GM21447 (cell line): ENCODE measurements at regions not wholly inside any gene's neighbourhood (a gene's known extent, or its start where the extent isn't known, plus 50 kb on each side); places are given as distances from the start of the nearest gene placed in this dataset.

ENCODE experiments used
- ATAC-seq: cut with Tn5 transposase; IDR thresholded peaks from one replicate; pipeline ENCODE4 v1.9.1; 2021; ENCODE audit not compliant: unreplicated experiment

DNA sequence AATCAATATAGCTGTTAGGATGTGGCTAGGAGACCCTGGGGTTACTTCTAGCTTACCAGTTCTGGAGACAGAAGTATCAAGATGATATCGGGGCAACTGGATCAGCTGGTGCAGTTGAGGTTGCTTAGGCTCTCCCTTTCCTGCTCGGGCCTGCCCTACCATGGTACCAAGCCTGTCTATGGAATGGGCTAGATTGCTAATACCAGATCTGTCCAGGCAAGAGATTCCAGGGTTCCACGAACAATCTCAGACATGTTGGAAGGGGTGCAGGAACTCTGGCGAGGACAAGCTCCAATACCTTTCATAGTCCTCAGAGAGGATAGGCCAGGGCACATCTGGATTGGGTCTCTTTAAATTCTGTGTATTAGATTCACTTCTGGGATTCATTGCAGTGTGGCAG lies 53.8 kb downstream of the ADM start:
- no peak for ATAC-seq

DNA sequence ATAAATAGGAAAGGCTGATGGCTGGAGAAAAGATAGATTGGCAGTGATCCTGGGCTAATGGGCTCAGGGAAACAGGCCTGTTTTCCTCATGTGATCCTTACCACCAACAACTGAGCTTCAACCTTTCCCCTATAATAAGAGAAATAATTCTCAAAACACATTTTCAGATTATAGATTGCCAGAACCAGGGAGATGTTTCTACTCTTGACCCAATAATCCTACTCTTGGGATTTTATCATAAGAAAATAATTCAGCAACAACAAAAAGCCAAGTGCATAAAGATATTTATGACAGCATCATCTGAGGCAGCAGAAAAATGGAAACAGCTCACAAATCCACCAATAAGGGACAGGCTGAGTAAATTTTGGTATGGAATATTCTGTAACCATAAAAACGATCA lies 54.3 kb downstream of the ADM start:
- ATAC-seq, result no peak

DNA sequence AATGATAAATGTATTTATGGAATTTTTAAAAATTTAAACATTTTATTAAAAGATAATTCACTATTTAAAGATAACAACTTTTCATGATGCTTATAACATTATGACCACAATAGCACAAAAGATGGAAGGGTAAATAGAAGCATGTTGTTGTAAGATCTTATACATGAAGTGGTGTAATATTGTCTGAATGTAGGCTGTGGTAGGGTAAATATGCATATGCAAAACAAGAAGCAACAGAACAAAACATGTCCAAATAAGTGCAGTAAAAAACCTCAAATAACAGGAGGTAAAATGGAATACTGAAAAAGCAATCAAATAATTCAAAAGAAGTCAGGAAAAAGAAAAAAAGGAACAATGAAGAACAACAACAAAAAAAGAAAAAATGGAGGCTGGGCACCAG lies 56.0 kb downstream of the ADM start:
- no peak for ATAC-seq

DNA sequence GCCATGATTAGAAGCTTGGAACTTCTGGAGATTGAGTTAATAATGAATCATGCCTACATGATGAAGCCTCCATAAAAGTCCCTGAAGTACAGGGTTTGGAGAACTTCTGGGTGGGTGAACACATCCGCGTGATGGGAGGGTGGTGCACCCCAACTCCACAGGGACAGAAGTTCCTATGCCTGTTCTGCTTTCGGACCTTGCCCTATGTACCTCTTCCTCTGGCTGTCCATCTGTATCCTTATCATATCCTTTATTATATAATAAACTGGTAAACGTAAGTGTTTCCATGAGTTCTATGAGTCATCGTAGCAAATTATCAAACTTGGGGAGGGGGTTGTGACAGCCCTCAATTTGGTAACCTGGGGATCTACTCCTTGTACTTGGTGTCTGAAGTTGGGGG lies 60.2 kb downstream of the ADM start:
- no peak for ATAC-seq

DNA sequence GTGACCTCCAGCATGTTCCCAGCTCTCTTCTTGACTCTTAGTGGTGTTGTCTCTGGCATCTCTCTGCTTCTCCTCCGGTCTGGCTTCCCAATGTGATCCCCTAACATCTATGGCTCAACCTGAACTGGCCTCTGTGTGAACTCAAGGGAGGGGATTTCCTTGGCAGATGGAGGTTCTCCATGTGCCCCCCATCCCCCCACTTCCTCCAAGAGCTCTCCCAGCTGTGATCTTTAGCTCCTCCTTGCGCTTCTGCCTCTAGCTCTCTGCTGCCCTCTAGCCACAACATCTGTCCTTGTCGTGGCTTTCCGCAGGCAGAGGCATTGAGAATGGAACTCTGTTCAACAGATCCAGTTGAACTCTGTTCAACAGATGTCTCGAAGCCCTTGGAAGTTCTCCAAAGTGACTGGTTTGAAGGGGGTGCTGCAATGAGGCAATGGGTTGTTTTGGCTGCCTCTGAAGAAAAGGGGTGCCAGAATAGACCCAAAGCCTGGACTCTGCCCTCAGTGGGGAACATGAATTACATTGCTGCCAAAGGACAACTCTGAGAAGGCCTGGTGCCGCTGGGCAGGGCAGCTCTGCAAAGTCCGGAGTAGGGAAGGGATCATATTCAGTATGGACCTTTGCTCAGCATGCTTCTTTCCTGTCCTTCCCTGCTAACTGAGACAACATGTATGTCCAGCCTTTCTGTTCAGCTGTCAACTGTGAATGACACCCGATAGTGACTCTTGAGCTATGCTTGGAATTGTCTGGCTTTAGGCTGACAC lies 61.9 kb downstream of the ADM start:
- ATAC-seq, result peak; percentile 88

DNA sequence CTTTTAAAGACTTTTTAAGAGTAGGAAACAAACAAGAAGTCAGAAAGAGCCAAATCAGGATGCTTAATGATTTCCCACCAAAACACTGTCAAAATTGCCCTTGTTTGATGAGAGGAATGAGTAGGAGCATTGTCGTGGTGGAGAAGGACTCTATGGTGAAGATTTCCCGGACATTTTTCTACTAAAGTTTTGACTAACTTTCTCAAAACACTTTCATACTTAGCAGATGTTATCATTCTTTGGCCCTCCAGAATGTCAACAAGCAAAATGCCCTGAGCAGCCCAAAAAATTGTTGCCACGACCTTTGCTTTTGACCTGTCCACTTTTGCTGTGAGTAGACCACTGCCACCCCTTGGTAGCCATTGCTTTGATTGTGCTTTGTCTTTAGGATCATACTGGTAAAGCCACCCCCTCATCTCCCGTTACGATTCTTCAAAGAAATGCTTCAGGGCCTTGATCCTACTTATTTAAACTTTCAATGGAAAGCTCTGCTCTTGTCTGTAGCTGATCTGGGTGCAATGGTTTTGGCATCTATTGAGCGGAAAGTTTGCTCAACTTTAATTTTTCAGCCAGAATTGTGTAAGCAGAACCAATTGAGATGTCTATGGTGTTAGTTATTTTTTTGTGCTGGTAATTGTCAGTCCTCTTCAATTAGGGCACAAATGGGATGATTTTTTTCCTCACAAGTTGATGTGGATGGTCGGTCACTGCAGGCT lies 67.2 kb downstream of the ADM start:
- no peak for ATAC-seq

DNA sequence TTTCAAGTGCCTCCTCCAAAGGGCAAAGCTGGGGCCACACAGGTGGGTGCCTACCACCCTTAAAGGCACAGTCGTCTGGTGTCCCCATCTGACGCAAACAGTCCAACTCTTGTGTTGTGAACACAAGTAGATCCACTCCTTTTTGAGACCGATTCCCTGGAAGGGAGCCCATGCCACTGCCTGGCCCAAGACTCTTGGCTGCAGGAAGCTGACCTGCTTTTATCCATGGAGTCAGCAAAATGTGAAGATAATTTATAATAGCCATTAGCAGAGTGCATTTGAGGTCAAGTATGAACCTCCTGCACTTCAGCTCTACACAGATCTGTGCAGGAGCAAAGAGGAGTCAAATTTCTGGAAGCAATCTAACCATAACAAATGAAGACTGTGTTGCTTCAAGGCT lies 68.5 kb downstream of the ADM start:
- no peak for ATAC-seq

DNA sequence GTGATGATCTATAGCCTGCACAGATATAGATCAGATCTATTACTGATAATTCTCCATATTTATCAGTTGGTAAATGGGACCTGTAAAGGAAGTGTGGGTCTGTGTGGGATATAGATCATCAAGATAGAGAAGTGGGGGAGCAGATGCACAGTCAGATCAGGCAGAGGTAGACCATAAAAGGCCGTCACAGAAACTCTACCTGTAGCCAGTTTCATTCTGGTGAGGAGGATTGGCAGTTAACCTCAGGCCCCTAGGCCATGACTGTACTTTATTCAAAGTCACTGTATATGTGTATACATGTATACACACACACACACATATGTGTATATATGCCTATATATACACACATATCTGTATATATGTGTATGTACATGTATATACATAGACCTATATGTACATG lies 69.1 kb downstream of the ADM start:
- ATAC-seq, result no peak

DNA sequence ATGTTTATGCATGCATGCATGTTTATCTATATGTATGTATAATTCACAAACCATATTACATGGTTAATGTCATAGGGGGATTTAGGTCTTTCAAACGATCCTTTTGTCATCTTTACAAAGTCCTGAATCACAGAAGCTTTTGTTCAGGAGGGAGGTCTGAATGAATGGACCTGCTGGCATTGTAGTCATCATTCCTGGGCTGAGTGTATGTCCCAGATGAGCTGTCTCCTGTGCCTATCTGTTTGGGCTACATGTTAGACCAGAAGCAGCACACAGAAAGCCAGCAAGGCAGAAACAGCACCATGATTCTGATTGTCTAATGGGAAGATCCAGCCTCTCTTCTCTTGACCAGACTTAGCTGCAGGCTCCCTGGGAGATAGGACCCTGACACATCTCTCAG lies 69.5 kb downstream of the ADM start:
- ATAC-seq, result no peak

DNA sequence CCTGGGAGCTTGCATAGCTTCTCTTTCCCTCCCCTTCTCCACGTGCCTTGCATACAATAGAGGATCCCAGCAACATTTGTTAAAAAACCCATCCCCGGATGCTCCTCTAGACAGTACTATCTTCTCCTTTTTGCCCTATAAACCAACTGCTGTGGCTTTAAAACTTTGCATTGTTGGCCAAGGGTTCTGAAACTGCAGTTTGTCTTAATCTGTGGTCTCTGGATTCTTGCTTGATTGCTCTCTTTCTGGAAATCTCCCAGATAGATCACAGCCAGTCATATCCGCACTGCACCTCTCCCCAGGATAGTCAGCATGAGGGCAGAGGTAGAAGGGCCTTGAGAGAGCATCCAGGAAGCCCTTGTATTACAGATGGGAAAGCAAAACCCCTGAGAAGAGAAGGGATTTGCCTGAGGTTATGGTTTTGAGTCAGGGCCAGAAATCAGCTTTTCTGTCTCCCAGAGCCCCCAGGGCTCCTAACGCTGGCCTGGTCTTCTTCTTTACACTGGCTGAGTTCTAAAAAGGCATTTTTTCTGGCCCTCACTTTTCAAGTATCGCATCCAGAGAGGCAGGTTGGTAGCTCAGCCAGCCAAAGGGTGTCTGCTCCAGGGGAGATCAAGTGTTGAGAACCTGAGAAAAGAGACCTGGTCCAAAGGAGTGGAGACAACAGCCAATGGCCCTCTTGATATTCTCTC lies 70.6 kb downstream of the ADM start:
- no peak for ATAC-seq

DNA sequence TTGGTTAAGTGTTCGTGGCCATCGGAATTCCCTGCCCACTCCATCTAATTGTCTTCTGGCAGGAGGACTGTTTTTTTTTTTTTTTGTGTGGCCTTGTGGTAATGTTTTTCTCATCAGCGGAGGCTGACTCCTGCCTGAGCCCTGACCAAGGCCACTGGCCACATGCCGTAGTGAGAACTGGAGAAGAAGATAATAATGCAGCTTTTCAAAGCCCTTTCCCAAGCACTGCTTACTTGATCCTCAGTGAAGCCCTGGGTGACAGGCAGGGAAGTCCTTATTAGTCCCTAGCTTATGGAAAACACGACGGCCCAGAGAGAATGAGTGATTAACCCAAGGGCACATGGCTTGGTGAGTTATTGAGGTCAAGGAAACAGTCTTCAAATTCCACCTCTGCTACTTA lies 71.2 kb downstream of the ADM start:
- no peak for ATAC-seq

DNA sequence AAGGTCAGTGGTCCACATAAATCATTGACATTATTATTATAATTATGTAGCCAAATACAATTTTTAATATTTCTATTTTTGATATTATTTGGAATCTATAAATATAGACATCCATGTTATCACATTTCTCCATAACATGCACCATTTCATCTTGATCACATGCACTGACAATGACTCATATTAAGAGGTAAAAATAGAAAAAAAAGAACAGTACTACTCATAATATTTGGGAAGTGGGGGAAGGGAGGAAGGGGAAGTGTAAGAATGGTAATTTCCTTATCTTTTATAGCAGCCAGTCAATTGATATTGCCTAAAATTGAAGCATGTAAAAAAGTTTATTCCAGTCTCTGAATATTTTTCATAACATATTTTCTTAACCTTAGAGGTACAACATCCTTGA lies 72.3 kb downstream of the ADM start:
- ATAC-seq, result no peak

DNA sequence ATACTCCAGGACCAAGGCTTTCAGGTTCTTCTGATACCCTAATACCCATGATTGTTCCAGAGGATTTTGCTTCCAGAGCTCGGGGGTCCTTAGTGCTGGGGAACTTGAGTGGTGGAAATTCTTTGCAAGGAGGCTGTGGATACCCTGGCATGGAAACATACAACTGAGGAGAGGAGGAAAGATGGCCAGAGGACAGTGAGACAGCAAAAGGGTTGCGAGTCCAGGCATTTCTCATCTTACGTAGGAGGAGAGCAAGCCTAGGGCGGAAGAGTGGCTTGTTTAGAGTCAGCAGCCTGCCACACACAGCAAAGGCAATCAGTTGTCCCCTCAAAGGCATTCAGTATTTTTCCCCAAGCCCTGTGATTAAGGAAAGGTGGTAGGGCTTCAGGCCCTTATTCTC lies 73.5 kb downstream of the ADM start:
- ATAC-seq, result no peak

DNA sequence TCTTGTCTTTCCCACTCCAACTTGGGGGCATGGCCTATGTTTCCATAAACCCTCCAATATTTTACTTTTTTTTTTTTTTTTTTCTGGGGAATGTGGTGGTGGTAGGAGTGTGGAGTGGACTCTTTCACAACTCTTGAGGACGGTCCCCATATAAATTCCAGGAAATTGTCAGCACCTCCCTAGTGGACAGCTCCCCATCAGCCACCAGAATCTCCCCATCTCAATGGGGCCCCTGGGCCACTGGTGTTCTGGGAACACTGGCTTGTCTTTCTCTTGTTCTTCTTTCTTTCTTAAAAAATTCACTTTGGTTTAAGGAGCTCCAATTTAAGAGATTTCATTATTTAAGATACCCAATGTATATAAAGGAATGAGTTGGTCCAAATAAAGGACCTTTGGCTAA lies 74.1 kb downstream of the ADM start:
- ATAC-seq, result no peak

DNA sequence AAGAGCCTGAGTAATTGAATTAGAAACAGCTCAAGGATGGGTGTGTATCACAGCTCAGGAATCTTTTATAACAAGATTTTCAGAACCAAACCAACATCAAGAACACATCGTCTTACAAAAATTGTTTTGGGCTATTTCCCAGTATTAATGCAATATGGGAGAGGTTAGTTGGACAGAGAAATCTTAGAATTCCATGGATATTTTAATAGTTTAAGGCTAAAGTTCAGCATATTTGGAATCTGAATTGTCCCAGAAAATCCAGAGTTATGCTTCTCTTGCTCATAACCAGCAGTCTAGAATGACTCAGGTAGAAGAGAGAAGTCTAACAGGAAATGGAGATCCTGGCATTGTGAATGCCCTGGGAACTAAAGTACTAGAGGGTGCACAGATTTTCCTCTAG lies 74.6 kb downstream of the ADM start:
- ATAC-seq, result no peak

DNA sequence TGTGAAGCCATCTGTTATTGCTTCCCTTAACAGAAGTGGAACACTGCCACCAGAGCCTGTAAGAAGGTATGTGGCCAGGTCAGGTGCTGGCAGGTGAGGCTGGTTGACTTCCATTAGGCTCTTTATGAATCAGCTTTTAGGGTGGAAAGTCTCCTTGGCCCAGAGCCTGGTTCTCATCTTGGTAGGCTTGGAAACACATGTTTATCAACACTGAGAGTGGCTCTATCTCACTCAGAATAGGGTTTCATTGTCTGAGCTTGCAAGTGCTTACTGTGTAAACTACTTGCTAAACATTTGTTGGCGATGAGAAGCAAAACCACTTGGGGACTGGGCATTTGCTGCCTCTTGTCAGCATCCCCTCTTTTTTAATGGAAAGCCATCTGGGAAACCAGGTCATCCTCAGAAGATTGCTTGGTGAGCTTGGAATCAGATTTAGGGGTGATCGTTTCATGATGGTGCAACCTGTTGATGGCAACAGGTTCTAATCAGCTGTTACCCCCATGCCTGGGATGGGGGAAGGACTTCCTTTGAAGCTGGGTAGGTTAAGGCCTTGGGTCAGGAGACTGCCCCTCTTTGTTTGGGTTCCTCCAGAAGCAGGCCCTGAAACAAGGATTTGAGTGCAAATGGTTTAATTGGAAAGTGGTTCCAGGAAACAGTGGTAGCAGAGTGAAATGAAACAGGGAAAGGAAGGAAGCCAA lies 75.0 kb upstream of the AMPD3 start:
- no peak for ATAC-seq

DNA sequence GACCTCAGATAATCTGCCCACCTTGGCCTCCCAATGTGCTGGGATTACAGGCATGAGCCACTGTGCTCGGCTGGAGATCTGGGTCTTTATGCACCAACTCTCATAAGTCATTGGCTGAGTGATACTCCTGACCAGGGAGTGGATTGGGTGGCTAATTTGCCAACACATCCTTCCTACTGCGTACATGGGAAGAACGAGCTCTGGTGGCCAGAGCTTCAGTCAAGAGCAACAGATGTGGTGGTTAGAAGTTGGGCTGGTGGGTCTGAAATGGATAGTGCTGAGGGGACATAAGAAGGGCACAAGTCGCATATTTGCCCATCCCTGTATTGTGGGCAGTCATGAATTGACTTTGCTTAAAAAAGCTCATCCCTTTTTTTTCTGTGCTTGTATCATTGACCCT lies 74.1 kb upstream of the AMPD3 start:
- ATAC-seq, result no peak

DNA sequence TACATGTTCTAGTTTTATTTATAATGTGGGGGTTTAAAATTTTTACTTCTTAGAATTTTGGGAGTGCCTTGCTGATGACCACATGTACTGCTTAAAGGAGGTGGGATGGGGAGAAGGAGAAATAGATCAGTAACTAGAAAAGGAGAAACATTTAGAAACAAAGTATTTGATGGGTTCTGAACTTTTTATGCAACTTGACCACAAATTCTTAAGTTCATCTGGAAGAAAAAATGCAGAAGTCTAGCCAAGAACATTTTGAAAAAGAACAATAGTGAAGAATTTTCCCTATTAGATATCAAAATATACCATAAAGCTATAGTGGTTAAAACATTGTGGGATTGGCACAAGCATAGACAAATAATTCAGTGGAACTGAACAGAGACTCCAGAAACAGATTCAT lies 73.3 kb upstream of the AMPD3 start:
- no peak for ATAC-seq

DNA sequence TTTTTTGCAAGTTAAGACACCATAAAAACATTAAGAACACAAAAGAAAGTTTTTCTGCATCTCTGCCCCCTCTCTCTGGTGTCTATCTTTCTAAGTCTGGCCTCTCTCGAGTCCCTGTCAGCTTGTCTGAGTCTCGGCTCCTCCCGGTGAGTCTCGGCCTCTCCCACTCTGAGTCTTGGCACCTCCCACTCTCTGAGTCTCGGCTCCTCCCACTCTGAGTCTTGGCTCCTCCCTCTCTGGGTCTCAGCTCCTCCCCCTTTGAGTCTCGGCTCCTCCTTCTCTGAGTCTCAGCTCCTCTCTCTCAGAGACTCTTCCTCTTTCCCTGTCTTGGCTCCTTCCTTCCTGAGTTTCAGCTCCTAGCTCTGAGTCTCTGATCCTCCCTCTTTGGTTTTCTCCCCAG lies 72.5 kb upstream of the AMPD3 start:
- no peak for ATAC-seq

DNA sequence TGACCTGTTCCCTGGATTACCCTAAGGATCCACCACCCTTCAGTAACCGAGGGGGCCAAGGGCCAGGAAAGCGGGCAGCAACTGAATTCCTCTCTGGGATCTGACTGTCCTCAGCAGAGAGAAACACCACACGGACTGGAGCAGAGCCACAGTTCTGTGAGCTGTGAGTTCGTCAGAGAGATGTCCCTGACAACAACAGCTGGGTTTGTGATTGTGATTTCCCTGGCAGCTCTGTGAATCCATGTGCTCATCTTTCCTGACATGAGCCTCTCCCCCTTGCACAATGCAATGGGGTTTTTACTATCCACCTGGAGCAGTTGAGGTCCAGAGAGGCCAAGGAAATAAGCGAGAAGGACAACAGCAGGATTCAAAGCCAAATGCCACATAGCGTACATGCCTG lies 69.4 kb upstream of the AMPD3 start:
- ATAC-seq, result no peak

DNA sequence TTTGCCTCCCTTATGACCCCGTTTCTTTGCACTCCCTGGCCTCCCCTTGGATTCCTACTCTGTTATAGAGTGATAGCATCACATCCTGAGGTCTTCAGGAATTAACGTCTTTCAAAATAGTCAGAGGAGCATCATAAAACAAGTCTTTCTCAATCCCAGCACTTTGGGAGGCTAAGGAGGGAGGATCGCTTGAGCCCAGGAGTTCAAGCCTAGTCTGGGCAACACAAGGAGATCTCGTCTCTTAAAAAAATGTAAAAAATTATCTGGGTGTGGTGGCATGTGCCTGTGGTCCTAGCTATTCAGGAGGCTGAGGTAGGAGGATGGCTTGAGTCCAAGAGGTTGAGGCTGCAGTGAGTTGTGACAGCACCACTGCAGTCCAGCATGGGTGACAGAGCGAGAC lies 68.7 kb upstream of the AMPD3 start:
- ATAC-seq, result no peak

DNA sequence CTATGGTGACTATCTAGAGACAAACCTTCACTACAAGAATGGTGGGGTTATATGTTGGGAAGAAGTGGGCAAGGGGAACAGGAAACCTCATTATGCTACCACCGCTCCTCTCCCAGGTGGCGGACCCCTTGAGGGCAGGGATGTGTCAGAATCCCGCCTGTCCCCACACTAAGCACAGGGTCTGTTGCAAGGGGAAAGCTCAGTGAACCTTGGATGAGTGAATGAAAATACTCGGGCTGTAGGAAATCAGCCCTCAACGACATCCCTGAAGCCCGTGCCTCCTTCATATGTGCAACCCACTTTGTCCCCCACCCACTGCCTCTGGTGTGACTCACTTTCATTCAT lies 68.2 kb upstream of the AMPD3 start:
- no peak for ATAC-seq
